ENCODE measurements at regions not wholly inside any gene's neighbourhood (a gene's known extent, or its start where the extent isn't known, plus 50 kb on each side); places are given as distances from the start of the nearest gene placed in this dataset.

DNA sequence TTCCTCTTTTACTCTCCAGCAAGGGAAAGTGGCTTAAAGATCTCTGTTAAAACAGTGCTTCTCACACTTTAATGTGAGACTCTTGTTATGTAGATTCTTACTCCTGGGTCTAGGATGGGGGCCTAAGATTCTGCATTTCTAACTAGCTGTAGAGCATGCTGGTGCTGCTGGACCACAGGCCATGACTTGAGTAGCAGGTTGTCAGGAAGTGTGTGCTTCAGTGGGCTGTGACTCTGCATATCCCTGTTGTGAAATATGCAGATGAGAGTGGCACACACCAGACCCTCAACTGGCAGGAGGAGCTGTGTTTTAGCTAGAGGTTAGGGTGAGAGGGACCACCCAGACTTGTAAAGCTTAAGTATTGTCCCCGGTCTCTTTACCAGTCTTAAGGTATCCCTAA is 191.1 kb upstream of the DMRT1 start:
- TF ChIP-seq POLR2A (IDR thresholded peaks at IDR 0.05): no peak
- TF ChIP-seq, protein P1, sequence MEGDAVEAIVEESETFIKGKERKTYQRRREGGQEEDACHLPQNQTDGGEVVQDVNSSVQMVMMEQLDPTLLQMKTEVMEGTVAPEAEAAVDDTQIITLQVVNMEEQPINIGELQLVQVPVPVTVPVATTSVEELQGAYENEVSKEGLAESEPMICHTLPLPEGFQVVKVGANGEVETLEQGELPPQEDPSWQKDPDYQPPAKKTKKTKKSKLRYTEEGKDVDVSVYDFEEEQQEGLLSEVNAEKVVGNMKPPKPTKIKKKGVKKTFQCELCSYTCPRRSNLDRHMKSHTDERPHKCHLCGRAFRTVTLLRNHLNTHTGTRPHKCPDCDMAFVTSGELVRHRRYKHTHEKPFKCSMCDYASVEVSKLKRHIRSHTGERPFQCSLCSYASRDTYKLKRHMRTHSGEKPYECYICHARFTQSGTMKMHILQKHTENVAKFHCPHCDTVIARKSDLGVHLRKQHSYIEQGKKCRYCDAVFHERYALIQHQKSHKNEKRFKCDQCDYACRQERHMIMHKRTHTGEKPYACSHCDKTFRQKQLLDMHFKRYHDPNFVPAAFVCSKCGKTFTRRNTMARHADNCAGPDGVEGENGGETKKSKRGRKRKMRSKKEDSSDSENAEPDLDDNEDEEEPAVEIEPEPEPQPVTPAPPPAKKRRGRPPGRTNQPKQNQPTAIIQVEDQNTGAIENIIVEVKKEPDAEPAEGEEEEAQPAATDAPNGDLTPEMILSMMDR (IDR thresholded peaks at IDR 0.05): no peak
- no peak for TF ChIP-seq POLR2AphosphoS5 (IDR thresholded peaks at IDR 0.05)
- TF ChIP-seq EP300 (IDR thresholded peaks at IDR 0.05): no peak
